Inferior parietal cortex (tissue), 1 donor: ENCODE measurements at regions not wholly inside any gene's neighbourhood (a gene's known extent, or its start where the extent isn't known, plus 50 kb on each side); places are given as distances from the start of the nearest gene placed in this dataset.

Source experiments
- DNase-seq: peaks from one replicate; pipeline ENCODE4 v3.0.0-alpha.2; 2016; ENCODE audit errors: extremely low spot score

GRCh38 chr19:28239270-28239669 lies 973.7 kb downstream of the UQCRFS1 start:
- DNase-seq, result no peak

- DNase-seq, result no peak
These were observed 974.6 kb downstream of the UQCRFS1 start for GRCh38 chr19:28238270-28238820.

- DNase-seq, result no peak
These were observed 977.3 kb downstream of the UQCRFS1 start for GRCh38 chr19:28235606-28236125.

GRCh38 chr19:28234637-28235036 lies 978.3 kb downstream of the UQCRFS1 start:
- no peak for DNase-seq

- no peak for DNase-seq
These were observed 984.1 kb downstream of the UQCRFS1 start for GRCh38 chr19:28228854-28229253.

- DNase-seq, result no peak
These were observed 988.5 kb downstream of the UQCRFS1 start for GRCh38 chr19:28224441-28224840.

- no peak for DNase-seq
These were observed 991.2 kb downstream of the UQCRFS1 start for GRCh38 chr19:28221736-28222135.

GRCh38 chr19:28218728-28219127 lies 994.2 kb downstream of the UQCRFS1 start:
- no peak for DNase-seq

GRCh38 chr19:28217022-28217421 lies 995.9 kb downstream of the UQCRFS1 start:
- no peak for DNase-seq

GRCh38 chr19:28213470-28214082 lies 999.4 kb downstream of the UQCRFS1 start:
- no peak for DNase-seq

GRCh38 chr19:28210886-28211285 lies 1002.1 kb downstream of the UQCRFS1 start:
- DNase-seq, result no peak

- no peak for DNase-seq
These were observed 1004.2 kb downstream of the UQCRFS1 start for GRCh38 chr19:28208745-28209144.

- DNase-seq, result no peak
These were observed 1005.7 kb downstream of the UQCRFS1 start for GRCh38 chr19:28207244-28207643.

- no peak for DNase-seq
These were observed 1011.4 kb downstream of the UQCRFS1 start for GRCh38 chr19:28201462-28201943.

- DNase-seq, result no peak
These were observed 1013.6 kb downstream of the UQCRFS1 start for GRCh38 chr19:28199323-28199722.

GRCh38 chr19:28196961-28197360 lies 1016.0 kb downstream of the UQCRFS1 start:
- DNase-seq, result no peak

- no peak for DNase-seq
These were observed 1016.9 kb downstream of the UQCRFS1 start for GRCh38 chr19:28196101-28196500.

- DNase-seq, result peak; percentile 15
These were observed 1027.3 kb downstream of the UQCRFS1 start for GRCh38 chr19:28185646-28186045.

GRCh38 chr19:28184997-28185396 lies 1028.0 kb downstream of the UQCRFS1 start:
- DNase-seq, result peak; percentile 18

GRCh38 chr19:28176193-28176592 lies 1036.8 kb downstream of the UQCRFS1 start:
- no peak for DNase-seq

GRCh38 chr19:28171983-28172382 lies 1041.0 kb downstream of the UQCRFS1 start:
- no peak for DNase-seq

GRCh38 chr19:28170066-28170465 lies 1042.9 kb downstream of the UQCRFS1 start:
- no peak for DNase-seq

GRCh38 chr19:28169168-28169887 lies 1043.6 kb downstream of the UQCRFS1 start:
- no peak for DNase-seq
